HS-27A (cell line): ENCODE measurements at regions not wholly inside any gene's neighbourhood (a gene's known extent, or its start where the extent isn't known, plus 50 kb on each side); places are given as distances from the start of the nearest gene placed in this dataset.
A peak's percentile ranks its signal among the peaks of the same experiment; 100 is the strongest.
"Not testable (repeated sequence)": the region's sequence is repeated elsewhere in the genome, so short reads cannot be mapped to it uniquely, and the experiment has no call there.

Experiments
- DNase-seq: peaks from one replicate; pipeline ENCODE4 v3.0.0-alpha.2; 2012; ENCODE audit warnings: low read depth, missing footprints

- no peak for DNase-seq
Observed at GRCh38 chr5:112472614-112473013, 53.5 kb upstream of the EPB41L4A start.

GRCh38 chr5:112473989-112474388, 54.9 kb upstream of the EPB41L4A start:
- DNase-seq: no peak

GRCh38 chr5:112475747-112476365, 56.8 kb upstream of the EPB41L4A start:
- no peak for DNase-seq

- DNase-seq: no peak
Observed at GRCh38 chr5:112479418-112479817, 60.3 kb upstream of the EPB41L4A start.

DNA sequence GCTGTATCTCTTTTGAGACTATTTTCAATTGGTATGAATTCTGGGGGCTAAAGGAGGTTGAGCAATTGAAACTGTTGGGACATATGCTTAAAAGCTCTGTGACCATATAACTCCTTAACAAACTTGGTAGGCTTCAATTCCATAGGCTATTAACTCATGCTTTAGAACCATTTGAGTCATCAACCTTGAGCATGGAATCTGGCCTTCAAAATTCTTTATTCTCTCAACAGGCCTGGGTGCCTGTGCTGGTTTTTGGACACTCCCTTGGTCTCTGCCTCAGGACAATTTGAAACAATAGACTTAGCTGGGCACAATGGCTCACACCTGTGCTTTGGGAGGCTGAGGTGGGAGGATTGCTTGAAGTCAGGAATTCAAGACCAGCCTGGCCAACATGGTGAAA, 61.4 kb upstream of the EPB41L4A start:
- DNase-seq: no peak

- DNase-seq: no peak
Observed at GRCh38 chr5:112483704-112484103, 64.6 kb upstream of the EPB41L4A start.

DNA sequence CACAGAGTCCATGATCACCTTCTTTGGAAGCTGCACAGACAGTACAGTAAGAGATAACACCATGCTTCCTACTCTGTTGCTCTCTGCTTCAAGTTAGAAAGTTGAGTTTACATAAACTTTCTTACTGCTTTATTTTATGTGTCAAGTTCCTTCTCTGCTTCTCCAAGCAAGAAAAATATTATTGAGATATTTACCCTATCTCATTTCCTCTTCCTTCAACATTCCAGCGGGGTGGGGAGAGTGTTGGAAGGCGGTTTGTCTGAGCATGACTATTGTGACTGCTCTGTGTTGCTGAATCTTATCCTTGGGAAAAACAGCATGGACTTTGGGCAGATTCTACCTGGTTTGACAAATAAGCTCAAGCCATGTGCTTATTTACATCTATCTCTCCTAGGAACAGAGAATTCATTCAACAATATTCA, 66.9 kb upstream of the EPB41L4A start:
- no peak for DNase-seq

GRCh38 chr5:112491257-112491656, 72.2 kb upstream of the EPB41L4A start:
- no peak for DNase-seq

- peak; percentile 11 for DNase-seq
Observed at GRCh38 chr5:112492291-112492690, 73.2 kb upstream of the EPB41L4A start.

- not testable (repeated sequence) for DNase-seq
Observed at GRCh38 chr5:112503749-112504501, 84.8 kb upstream of the EPB41L4A start.

DNA sequence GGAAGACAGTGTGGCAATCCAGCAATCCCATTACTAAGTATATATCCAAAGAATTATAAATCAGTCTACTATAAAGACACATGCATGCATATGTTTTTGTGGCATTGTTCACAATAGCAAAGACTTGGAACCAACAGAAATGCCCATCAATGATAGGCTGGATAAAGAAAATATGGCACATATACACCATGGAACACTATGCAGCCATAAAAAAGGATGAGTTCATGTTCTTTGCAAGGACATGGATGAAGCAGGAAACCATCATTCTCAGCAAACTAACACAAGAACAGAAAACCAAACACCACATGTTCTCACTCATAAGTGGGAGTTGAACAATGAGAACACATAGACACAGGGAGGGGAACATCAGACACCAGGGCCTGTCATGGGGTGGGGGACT, 90.0 kb upstream of the EPB41L4A start:
- DNase-seq: not testable (repeated sequence)

DNA sequence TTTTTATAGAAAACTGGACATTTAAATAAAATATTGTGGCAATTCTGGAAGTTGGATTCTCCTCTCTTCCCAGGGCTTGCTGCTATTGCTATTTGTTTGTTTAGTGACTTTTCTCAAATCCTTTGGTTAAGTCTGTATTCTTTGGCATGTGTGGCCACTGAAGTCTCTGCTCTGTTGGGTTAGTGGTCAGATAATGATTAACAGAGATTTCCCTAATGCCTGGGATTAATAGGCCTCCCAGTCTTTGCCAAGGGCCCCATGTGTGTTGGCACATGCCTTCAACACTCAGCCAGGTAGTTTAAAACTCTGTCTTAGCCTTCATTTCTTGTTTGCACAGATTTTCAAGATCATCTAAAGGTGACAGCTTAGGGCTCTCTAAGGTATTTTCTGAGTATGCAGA, 92.8 kb upstream of the EPB41L4A start:
- DNase-seq: no peak

DNA sequence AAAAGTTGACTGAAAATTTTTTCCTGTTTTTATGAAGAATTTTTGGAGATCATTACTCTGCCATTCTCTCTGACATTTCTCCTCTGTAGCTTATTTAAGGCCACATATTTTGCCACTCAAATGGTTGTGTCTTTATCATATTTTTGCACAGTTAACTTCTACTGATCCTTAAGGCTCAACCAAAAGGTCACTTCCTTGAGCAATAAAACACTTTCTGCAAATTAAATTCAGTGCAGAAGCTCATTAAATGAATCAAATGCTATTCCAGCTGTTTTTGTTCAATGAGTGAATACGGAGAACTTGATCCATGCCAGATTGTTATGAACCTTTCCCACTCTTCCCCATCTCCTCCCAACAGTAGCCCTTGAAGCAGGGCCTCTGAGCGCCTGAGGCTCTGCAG, 93.8 kb upstream of the EPB41L4A start:
- DNase-seq: no peak

DNA sequence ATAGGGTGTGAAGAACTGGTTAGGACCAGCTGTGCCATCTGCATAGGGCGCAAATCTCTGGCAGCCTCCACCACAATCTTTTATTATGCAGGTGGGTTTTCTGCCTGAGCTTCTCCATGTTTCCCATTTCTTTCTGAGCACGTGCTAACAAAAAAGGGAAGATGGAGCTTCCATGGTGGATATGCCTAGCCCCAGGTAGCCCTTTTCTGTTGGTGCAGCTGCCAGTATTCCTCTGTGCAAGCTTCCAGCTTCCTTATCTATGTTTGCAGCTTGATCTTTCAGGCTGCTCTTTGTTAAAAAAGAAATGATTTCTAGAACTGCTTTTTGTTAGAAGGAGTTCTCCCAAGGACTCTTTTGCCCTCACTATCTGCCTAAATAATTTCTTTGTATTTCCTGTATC, 95.0 kb upstream of the EPB41L4A start:
- no peak for DNase-seq

DNA sequence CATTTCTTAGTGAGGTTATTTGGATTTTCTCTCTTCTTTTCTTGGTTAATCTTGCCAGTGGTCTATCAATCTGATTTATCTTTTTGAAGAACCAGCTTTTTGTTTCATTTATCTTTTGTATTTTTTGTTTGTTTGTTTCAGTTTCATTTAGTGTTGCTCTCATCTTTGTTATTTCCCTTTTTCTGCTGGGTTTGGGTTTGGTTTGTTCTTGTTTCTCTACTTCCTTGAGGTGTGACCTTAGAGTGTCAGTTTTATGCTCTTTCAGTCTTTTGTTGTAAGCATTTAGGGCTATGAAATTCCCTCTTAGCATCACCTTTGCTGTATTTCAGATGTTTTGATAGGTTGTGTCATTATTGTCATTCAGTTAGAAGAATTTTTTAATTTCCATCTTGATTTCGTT, 101.4 kb upstream of the EPB41L4A start:
- not testable (repeated sequence) for DNase-seq

- not testable (repeated sequence) for DNase-seq
Observed at GRCh38 chr5:112522891-112523673, 104.0 kb upstream of the EPB41L4A start.

DNA sequence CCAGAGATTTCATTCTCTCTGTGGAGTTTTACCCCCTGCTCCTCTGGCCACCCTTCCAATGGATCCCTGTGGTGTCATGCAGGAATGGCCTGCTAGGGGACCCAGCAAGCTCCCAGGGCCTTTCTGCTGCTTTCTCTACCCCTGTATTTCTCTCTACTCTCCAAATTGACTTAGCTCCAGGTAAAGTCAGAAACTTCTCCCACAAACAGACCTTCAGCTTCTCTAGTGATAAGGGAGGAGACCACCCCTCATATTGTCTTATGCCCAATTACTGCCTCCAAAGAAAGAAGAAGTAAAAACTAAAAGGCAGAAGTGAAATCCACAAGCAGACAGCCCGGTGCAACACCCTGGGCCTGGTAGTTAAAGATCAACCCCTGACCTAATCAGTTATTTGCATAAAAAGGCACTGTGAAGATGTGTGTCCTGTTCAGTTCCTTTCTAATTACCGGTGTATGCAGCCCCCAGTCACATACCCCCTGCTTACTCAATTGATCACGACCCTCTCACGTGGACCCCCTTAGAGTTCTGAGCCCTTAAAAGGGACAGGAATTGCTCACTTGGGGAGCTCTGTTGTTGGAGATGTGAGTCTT, 104.7 kb upstream of the EPB41L4A start:
- not testable (repeated sequence) for DNase-seq

- no peak for DNase-seq
Observed at GRCh38 chr5:112525217-112525616, 106.1 kb upstream of the EPB41L4A start.

DNA sequence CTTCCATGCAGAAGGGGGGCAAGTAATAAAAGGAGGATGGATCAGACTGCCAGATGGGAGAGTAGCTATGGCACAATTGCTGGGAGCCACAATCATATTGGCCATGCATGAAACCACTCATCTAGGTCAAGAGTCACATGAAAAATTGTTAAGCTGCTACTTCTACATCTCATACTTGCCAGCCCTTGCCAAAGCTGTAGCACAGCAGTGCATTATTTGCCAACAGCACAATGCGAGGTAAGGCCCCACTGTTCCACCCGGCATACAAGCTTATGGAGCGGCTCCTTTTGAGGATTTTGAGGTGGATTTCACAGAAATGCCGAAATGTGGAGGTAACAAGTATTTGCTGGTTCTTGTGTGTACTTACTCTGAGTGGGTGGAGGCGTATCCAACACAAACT, 109.9 kb upstream of the EPB41L4A start:
- DNase-seq: no peak

DNA sequence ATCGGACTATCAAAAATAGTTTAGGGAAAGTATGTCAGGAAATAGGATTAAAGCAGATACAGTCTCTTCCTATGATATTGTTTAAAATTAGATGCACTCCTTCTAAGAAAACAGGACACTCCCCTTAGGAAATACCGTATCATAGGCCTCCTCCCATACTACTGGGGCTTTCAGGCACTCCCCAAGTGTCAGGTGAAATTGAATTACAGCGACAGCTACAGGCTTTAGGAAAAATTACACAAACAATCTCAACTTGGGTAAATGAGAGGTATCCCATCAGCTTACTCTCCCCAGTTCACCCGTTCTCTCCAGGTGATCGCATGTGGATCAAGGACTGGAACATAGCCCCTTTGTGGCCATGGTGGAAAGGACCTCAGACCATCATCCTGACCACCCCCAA, 110.4 kb upstream of the EPB41L4A start:
- DNase-seq: no peak

GRCh38 chr5:112532654-112533360, 113.7 kb upstream of the EPB41L4A start:
- no peak for DNase-seq

- no peak for DNase-seq
Observed at GRCh38 chr5:112533362-112533761, 114.3 kb upstream of the EPB41L4A start.
